Prostate gland (tissue), 2 donors: ENCODE measurements at regions not wholly inside any gene's neighbourhood (a gene's known extent, or its start where the extent isn't known, plus 50 kb on each side); places are given as distances from the start of the nearest gene placed in this dataset.

ENCODE experiments used
- CTCF ChIP-seq, 4 experiments: fragments of 200-600 bp in 2 of 4; fragments of 450-650 bp in 2 of 4; sonication (generic) in 2 of 4; IDR thresholded peaks; 1 replicate in 3 of 4; 2 replicates in 1 of 4; pipeline ENCODE4 v1.5.1; 2016 to 2019; ENCODE audit warnings: antibody characterized with exemption in 4 of 4, mild to moderate bottlenecking in 2 of 4, moderate library complexity in 2 of 4
- POLR2A ChIP-seq: fragments of 450-650 bp; IDR thresholded peaks from one replicate; pipeline ENCODE4 v1.6.1; 2016; ENCODE audit warnings: antibody characterized with exemption, mild to moderate bottlenecking

GRCh38 chr20:39903806-39904465 is 785.1 kb downstream of the MAFB start:
- TF ChIP-seq CTCF (IDR thresholded peaks at IDR 0.05) (no peak), POLR2A (no peak)
